GM06990 (cell line): ENCODE measurements at regions not wholly inside any gene's neighbourhood (a gene's known extent, or its start where the extent isn't known, plus 50 kb on each side); places are given as distances from the start of the nearest gene placed in this dataset.

Experiments
- DNase-seq: peaks from one replicate; pipeline ENCODE4 v3.0.0-alpha.2; 2011; ENCODE audit not compliant: insufficient read length; ENCODE audit errors: extremely low read depth
- H3K27me3 ChIP-seq: replicated peaks from 2 replicates; pipeline ENCODE4 v1.6.0; 2011; ENCODE audit warnings: low read length; ENCODE audit not compliant: control insufficient read depth, insufficient read depth
- H3K36me3 ChIP-seq: 2 replicates; pipeline ENCODE4 v1.5.1; 2011; ENCODE audit warnings: low read length; ENCODE audit not compliant: control insufficient read depth, insufficient read depth
- H3K4me3 ChIP-seq: replicated peaks from 2 replicates; pipeline ENCODE4 v1.5.1; 2011; ENCODE audit warnings: low read depth, mild to moderate bottlenecking, control low read depth, low read length
- TF ChIP-seq, protein P1 (sequence below): IDR thresholded peaks from 2 replicates; pipeline ENCODE4 v1.5.1; 2011; ENCODE audit warnings: low read length, control low read depth, mild to moderate bottlenecking, inconsistent platforms; ENCODE audit not compliant: insufficient read depth, poor library complexity, severe bottlenecking

GRCh38 chr6:16839631-16840179, 78.4 kb upstream of the ATXN1 start:
- TF ChIP-seq, protein P1, sequence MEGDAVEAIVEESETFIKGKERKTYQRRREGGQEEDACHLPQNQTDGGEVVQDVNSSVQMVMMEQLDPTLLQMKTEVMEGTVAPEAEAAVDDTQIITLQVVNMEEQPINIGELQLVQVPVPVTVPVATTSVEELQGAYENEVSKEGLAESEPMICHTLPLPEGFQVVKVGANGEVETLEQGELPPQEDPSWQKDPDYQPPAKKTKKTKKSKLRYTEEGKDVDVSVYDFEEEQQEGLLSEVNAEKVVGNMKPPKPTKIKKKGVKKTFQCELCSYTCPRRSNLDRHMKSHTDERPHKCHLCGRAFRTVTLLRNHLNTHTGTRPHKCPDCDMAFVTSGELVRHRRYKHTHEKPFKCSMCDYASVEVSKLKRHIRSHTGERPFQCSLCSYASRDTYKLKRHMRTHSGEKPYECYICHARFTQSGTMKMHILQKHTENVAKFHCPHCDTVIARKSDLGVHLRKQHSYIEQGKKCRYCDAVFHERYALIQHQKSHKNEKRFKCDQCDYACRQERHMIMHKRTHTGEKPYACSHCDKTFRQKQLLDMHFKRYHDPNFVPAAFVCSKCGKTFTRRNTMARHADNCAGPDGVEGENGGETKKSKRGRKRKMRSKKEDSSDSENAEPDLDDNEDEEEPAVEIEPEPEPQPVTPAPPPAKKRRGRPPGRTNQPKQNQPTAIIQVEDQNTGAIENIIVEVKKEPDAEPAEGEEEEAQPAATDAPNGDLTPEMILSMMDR = no peak
- H3K27me3 ChIP-seq = no peaks in the 10 kb centered on the region
- DNase-seq = no peak
- H3K36me3 ChIP-seq = no peaks in the 10 kb centered on the region
- H3K4me3 ChIP-seq = no peak overlapping the region

- TF ChIP-seq, protein P1 = no peak
- Histone ChIP-seq H3K27me3 (no peaks in the 10 kb centered on the region), H3K4me3 (peak overlapping the region; percentile 38), H3K36me3 (no peaks in the 10 kb centered on the region)
- no peak for DNase-seq
These were observed 76.1 kb upstream of the ATXN1 start for GRCh38 chr6:16837217-16837972.

DNA sequence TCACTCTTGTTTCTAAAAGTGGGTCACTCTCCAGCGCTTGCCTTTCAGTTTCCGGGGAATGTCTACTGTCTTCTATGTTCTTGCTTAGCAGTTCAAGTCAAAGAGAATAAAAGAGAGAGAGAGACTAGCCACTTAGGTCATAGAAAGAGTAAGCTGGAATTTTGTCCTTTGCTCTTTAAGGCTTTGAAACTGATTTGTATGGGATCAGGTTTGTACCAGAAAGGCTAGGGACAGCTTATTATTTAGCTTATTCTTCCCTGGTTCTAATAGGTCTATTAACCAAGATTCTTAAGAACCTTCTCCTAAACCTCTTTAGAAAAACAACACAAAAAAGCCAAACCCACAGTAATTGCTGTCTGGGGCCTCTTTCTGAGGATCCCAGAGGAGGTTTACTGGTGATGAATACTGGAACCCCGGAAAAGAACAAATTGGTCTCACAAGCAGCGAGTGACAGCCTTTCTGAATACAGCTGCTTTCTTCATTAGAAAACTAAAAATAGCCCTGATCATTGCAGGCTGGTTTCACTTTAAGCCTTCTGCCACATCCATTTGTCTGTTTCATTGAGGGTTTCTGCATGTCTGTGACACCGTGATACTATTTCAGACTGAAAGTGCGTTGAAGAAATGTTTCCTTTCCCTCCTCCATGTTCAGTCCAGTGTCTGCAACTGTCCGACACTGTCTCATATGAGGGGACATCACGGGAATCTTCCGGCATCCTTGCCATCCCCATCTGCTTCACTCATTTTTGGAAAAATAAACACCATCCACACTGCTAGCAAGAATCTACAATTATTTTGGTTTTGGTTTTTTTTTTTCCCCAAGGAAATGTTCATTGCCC, 75.1 kb upstream of the ATXN1 start:
- Histone ChIP-seq H3K27me3 (no peaks in the 10 kb centered on the region), H3K36me3 (no peaks in the 10 kb centered on the region), H3K4me3 (peak overlapping the region; percentile 38)
- DNase-seq = peak; percentile 66
- TF ChIP-seq, protein P1 = no peak

- DNase-seq = no peak
- Histone ChIP-seq H3K36me3 (no peaks in the 10 kb centered on the region), H3K27me3 (no peaks in the 10 kb centered on the region), H3K4me3 (no peak overlapping the region)
- TF ChIP-seq, protein P1 = no peak
These were observed 73.0 kb upstream of the ATXN1 start for GRCh38 chr6:16834242-16834641.

- no peaks in the 10 kb centered on the region for H3K27me3 ChIP-seq
- TF ChIP-seq, protein P1 = no peak
- no peak overlapping the region for H3K4me3 ChIP-seq
- H3K36me3 ChIP-seq = no peaks in the 10 kb centered on the region
- no peak for DNase-seq
These were observed 71.5 kb upstream of the ATXN1 start for GRCh38 chr6:16832721-16833120.
